Right ventricle myocardium superior (tissue), 1 donor: ENCODE measurements at regions not wholly inside any gene's neighbourhood (a gene's known extent, or its start where the extent isn't known, plus 50 kb on each side); places are given as distances from the start of the nearest gene placed in this dataset.
A peak's percentile ranks its signal among the peaks of the same experiment; 100 is the strongest.

ENCODE experiments used
- ATAC-seq: fragments of 200-7000 bp; cut with Tn5 transposase; one replicate; pipeline ENCODE4 v1.9.1; 2020; ENCODE audit warnings: mild to moderate bottlenecking; ENCODE audit not compliant: poor library complexity
- DNase-seq: peaks from one replicate; pipeline ENCODE4 v3.0.0-alpha.2; 2020
- intact Hi-C: fragments of 100-400 bp; cut with DNase I; formaldehyde crosslinking; loops from one replicate; pipeline ENCODE4 v1.11.2; 2022
- donor health status: DM: no; HTN: yes; CAD: no; lungs with severe emphysema.

GRCh38 chr19:28963486-28964250 is 249.3 kb downstream of the UQCRFS1 start:
- DNase-seq: no peak
- ATAC-seq: no peak
- intact Hi-C loops: no loop called here

- intact Hi-C loops: no loop called here
- no peak for DNase-seq
- no peak for ATAC-seq
Observed at GRCh38 chr19:28961772-28962500, 251.0 kb downstream of the UQCRFS1 start.

GRCh38 chr19:28960986-28961705 is 251.8 kb downstream of the UQCRFS1 start:
- intact Hi-C loops: no loop called here
- ATAC-seq (no peak), DNase-seq (no peak)

DNA sequence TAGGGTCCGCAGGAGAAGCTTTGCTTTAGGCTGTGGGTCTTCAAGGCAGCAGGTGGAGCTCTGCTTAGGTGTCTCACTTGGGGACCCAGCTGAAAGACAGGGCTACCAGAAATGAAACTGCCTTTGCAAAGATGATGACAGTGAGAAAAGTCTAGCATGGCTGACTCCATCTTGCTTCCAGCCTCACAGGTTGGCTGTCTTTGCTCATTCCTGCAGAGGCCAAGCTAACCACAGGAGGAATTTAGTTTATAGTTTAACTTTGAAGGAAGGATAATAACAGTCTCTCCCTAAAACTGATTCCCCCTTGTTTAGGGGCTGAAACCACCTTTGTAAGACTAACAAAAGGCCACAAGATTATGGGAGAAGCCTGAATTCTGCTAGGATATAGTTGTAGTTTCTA is 252.4 kb downstream of the UQCRFS1 start:
- ATAC-seq: no peak
- DNase-seq: no peak
- intact Hi-C loops: no loop called here

- DNase-seq (no peak), ATAC-seq (no peak)
- intact Hi-C loops: no loop called here
Observed at GRCh38 chr19:28956961-28957360, 256.0 kb downstream of the UQCRFS1 start.

DNA sequence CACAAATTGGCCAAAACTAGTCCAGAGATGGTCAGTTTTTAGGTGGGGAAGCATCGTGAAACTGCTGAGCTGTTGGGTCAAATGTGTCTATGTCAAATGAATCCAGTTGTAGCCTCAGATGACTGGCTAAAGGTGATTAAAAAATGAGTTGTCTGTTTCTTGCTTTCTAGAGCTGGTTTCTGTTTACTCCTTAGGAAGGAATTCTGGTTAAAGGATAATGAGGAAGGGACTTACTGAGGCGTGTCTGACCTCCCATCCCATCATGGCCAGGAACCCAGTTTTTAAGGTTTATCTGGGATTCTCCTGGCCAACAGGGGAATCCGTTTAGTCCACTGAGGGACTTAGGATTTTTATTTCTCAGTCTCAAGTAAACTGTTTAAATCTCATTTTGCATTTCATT is 256.5 kb downstream of the UQCRFS1 start:
- ATAC-seq (no peak), DNase-seq (no peak)
- intact Hi-C loops: no loop called here

- DNase-seq: no peak
- no peak for ATAC-seq
- intact Hi-C loops: no loop called here
Observed at GRCh38 chr19:28949535-28949934, 263.4 kb downstream of the UQCRFS1 start.

DNA sequence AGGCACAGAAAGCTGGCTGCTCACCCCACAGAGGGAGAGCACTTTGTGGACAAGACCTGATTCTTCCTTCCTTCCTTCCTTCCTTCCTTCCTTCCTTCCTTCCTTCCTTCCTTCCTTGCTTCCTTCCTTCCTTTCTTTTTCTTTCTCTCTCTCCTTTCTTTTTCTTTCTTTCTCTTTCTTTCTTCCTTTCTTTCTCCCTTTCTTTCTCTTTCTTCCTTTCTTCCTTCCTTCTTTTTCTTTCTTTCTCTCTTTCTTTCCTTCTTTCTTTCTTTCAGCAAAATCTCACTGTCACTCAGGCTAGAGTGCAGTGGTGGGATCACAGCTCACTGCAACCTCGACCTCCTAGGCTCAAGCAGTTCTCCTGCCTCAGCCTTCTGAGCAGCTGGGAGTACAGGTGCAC is 263.9 kb downstream of the UQCRFS1 start:
- no peak for DNase-seq
- intact Hi-C loops: no loop called here
- no peak for ATAC-seq

- ATAC-seq: no peak
- intact Hi-C loops: no loop called here
Observed at GRCh38 chr19:28948566-28948965, 264.4 kb downstream of the UQCRFS1 start.

GRCh38 chr19:28948026-28948425 is 264.9 kb downstream of the UQCRFS1 start:
- ATAC-seq: no peak
- intact Hi-C loops: no loop called here

More at GRCh38 chr19:28948566-28948965, 264.4 kb downstream of the UQCRFS1 start:
- DNase-seq: no peak

DNA sequence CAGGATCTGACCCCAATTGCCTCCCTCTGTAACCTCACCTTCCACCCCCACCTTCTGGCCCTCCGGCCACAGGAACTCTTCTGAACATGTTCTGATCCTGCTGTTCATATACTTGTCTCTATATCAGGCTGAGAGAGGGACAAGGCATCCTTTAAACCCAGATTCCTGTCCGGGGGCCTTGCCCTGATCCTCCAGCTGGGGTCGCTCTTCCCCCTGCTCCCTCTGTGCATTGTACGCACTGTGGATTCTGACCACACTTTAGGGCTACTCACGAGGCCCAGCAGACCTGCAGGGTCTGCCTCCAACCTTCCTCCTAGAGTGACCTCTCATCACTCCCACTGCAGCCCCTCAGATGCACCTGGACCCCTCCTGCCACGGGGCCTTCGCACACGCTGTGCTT is 269.3 kb downstream of the UQCRFS1 start:
- DNase-seq: no peak
- intact Hi-C loops: no loop called here
- ATAC-seq: no peak

More at GRCh38 chr19:28948026-28948425, 264.9 kb downstream of the UQCRFS1 start:
- no peak for DNase-seq

- ATAC-seq: no peak
- DNase-seq: no peak
- intact Hi-C loops: no loop called here
Observed at GRCh38 chr19:28941833-28942232, 271.1 kb downstream of the UQCRFS1 start.

- intact Hi-C loops: no loop called here
- DNase-seq (no peak), ATAC-seq (peak; percentile 81)
Observed at GRCh38 chr19:28940751-28941500, 272.0 kb downstream of the UQCRFS1 start.

DNA sequence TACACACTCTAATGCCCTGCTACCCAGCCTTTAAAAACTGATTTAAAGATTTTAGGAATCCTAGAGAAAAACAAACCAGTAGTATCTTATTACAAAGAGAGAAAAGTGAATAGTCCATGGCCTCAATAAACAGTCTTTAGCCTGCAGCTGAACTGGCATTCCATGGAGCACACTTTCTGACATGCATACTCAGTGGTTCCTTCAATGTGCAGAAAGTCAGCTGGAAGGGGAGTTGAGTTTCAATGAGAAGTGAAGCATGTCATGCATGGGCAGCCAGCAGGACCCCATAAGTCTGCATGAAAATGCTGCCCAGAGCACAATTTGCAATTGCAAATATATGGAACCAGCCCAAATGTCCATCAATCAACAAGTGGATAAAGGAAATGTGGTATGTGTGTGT is 273.7 kb downstream of the UQCRFS1 start:
- DNase-seq (no peak), ATAC-seq (no peak)
- intact Hi-C loops: no loop called here

- DNase-seq (no peak), ATAC-seq (no peak)
- intact Hi-C loops: no loop called here
Observed at GRCh38 chr19:28936001-28936400, 276.9 kb downstream of the UQCRFS1 start.

DNA sequence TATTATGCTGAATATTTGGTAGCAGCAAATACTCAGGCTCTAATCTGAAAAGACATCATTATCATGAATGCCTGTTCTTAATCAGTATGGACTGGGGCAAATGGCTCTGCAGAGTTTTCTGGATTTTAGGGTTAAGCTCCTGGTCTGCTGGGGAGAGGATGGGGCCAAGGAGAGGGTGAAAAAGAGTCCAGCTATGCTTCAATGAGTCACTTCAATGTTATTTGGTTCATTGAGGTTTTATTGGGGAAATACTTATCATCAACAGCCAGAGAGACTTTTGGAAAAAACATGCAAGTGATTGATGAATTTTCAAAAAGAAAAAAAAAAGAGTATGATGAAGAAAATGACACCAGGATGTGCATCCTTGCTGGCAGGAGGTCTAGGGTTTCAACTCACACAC is 278.3 kb downstream of the UQCRFS1 start:
- ATAC-seq: no peak
- intact Hi-C loops: no loop called here
- DNase-seq: no peak

- intact Hi-C loops: no loop called here
- ATAC-seq (no peak), DNase-seq (no peak)
Observed at GRCh38 chr19:28933039-28933438, 279.9 kb downstream of the UQCRFS1 start.

DNA sequence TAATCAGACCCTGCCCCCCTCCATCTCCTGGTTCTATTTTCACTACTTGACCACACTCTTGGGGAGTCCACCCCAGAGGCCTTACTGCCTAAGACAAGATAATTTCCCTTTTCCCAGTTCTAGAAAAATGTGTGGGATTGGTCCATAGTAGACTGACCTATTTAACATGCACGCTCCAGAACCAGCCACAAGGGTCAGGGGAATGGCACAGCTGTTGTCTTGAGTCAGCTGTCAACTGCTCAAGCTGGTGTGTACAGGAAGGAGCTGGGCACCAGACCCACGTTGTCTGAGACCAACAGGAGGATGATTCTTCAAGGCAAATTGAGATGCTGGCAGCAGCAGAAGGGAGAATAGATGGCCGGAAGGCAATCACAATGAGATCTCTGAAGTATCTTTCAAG is 280.5 kb downstream of the UQCRFS1 start:
- no peak for DNase-seq
- intact Hi-C loops: no loop called here
- no peak for ATAC-seq

- ATAC-seq: no peak
- intact Hi-C loops: no loop called here
- DNase-seq: no peak
Observed at GRCh38 chr19:28929006-28929405, 283.9 kb downstream of the UQCRFS1 start.
